ENCODE measurements at regions not wholly inside any gene's neighbourhood (a gene's known extent, or its start where the extent isn't known, plus 50 kb on each side); places are given as distances from the start of the nearest gene placed in this dataset.

DNA sequence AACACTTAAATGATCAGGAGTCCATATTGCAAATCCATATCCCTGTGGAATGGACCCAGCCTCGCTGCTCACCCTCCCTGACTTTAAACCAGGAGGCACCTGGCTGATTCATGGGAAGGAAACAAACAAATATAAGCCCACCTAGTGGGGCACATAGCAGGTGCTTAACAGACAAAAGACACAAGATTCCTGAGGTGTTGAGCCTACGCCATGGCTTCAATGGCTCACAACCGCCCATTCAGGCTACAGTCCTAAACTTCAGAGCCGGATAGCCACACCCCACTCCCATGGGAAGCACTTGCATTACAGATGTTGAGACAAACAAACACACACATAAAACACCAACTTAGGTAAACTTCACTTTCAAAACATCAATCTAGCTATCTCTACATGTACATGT lies 359.9 kb downstream of the ICE1 start:
- TF ChIP-seq EZH2 (IDR thresholded peaks at IDR 0.05; ENCODE audit: borderline replicate concordance, low read length): no peak
- TF ChIP-seq, protein P1, sequence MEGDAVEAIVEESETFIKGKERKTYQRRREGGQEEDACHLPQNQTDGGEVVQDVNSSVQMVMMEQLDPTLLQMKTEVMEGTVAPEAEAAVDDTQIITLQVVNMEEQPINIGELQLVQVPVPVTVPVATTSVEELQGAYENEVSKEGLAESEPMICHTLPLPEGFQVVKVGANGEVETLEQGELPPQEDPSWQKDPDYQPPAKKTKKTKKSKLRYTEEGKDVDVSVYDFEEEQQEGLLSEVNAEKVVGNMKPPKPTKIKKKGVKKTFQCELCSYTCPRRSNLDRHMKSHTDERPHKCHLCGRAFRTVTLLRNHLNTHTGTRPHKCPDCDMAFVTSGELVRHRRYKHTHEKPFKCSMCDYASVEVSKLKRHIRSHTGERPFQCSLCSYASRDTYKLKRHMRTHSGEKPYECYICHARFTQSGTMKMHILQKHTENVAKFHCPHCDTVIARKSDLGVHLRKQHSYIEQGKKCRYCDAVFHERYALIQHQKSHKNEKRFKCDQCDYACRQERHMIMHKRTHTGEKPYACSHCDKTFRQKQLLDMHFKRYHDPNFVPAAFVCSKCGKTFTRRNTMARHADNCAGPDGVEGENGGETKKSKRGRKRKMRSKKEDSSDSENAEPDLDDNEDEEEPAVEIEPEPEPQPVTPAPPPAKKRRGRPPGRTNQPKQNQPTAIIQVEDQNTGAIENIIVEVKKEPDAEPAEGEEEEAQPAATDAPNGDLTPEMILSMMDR (IDR thresholded peaks at IDR 0.05; ENCODE audit: low read length): no peak
- Histone ChIP-seq H2AFZ (ENCODE audit: low read length) (no peak overlapping the region), H3K27me3 (ENCODE audit: insufficient read depth, low read length) (no peaks in the 10 kb centered on the region), H3K4me3 (ENCODE audit: low read depth, low read length, poor library complexity, severe bottlenecking) (no peak overlapping the region), H3K9me3 (ENCODE audit: low read length) (no peaks in the 10 kb centered on the region; the same call in 1 of the 2 replicates), H3K27ac (ENCODE audit: low read depth, low read length, poor library complexity, severe bottlenecking) (no peak overlapping the region), H4K20me1 (ENCODE audit: insufficient read depth, low read length) (no peaks in the 10 kb centered on the region), H3K9ac (ENCODE audit: low read length) (no peak overlapping the region), H3F3A (ENCODE audit: insufficient read depth, low read length) (no peaks in the 10 kb centered on the region), H3K36me3 (ENCODE audit: insufficient read depth, low read length) (no peaks in the 10 kb centered on the region), H3K4me1 (ENCODE audit: insufficient read depth, low read length, severe bottlenecking) (no peaks in the 10 kb centered on the region), H3K4me2 (ENCODE audit: low read length) (no peak overlapping the region), H3K79me2 (ENCODE audit: insufficient read depth, low read length) (no peaks in the 10 kb centered on the region), H3K9me2 (ENCODE audit: low read depth, low read length) (no peaks in the 10 kb centered on the region)

DNA sequence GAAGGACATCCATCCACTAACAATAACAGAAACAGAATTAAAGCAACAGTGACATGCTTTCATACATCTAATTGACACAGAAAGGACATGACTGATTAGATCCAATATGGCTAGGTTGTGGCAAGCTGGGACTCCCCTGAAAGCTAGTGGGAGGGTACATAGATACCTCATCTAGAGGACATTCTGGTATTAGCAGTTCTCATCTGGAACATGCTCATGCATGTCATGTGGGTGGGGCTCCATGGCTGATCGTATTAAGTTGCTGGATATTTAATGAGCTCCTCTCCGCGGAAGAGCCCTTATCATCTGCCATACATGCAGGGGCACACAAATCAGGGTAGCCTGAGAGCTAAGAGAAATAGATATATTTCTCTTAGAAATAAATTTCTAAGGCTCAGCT lies 358.9 kb downstream of the ICE1 start:
- H3K9me2 ChIP-seq (ENCODE audit: low read depth, low read length): no peaks in the 10 kb centered on the region
- TF ChIP-seq, protein P1 (IDR thresholded peaks at IDR 0.05; ENCODE audit: low read length): no peak
- no peak for TF ChIP-seq EZH2 (IDR thresholded peaks at IDR 0.05; ENCODE audit: borderline replicate concordance, low read length)
- H3K79me2 ChIP-seq (ENCODE audit: insufficient read depth, low read length): no peaks in the 10 kb centered on the region
- no peaks in the 10 kb centered on the region for H3F3A ChIP-seq (ENCODE audit: insufficient read depth, low read length)
- no peaks in the 10 kb centered on the region; the same call in 1 of the 2 replicates for H3K9me3 ChIP-seq (ENCODE audit: low read length)
- no peaks in the 10 kb centered on the region for H4K20me1 ChIP-seq (ENCODE audit: insufficient read depth, low read length)
- no peak overlapping the region for H3K4me3 ChIP-seq (ENCODE audit: low read depth, low read length, poor library complexity, severe bottlenecking)
- no peak overlapping the region for H3K4me2 ChIP-seq (ENCODE audit: low read length)
- H2AFZ ChIP-seq (ENCODE audit: low read length): no peak overlapping the region
- no peaks in the 10 kb centered on the region for H3K4me1 ChIP-seq (ENCODE audit: insufficient read depth, low read length, severe bottlenecking)
- no peak overlapping the region for H3K27ac ChIP-seq (ENCODE audit: low read depth, low read length, poor library complexity, severe bottlenecking)
- no peaks in the 10 kb centered on the region for H3K27me3 ChIP-seq (ENCODE audit: insufficient read depth, low read length)
- H3K9ac ChIP-seq (ENCODE audit: low read length): no peak overlapping the region
- H3K36me3 ChIP-seq (ENCODE audit: insufficient read depth, low read length): no peaks in the 10 kb centered on the region

DNA sequence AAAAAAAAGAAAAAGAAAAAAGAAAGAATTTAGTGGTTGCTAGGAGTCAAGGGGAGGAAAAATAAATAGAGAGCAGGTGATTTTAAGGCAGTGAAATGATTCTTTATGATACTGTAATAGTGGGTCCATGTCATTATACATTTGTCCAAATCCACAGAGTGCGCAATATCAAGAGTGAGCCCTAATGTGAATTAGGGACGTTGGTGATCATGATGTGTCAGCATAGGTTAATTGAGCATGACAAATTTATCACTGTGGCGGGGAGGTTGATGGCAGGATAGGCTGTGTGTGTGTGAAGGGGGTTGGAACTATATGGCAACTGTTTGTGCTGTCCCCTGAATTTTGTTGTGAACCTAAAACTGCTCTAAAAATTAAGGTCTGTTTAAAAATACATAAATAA lies 357.8 kb downstream of the ICE1 start:
- Histone ChIP-seq H3K36me3 (ENCODE audit: insufficient read depth, low read length) (no peaks in the 10 kb centered on the region), H3K9ac (ENCODE audit: low read length) (no peak overlapping the region), H3F3A (ENCODE audit: insufficient read depth, low read length) (no peaks in the 10 kb centered on the region), H3K4me2 (ENCODE audit: low read length) (no peak overlapping the region), H3K9me2 (ENCODE audit: low read depth, low read length) (no peaks in the 10 kb centered on the region), H3K79me2 (ENCODE audit: insufficient read depth, low read length) (no peaks in the 10 kb centered on the region), H3K27ac (ENCODE audit: low read depth, low read length, poor library complexity, severe bottlenecking) (no peak overlapping the region), H2AFZ (ENCODE audit: low read length) (no peak overlapping the region), H3K4me3 (ENCODE audit: low read depth, low read length, poor library complexity, severe bottlenecking) (no peak overlapping the region), H3K4me1 (ENCODE audit: insufficient read depth, low read length, severe bottlenecking) (no peaks in the 10 kb centered on the region), H3K27me3 (ENCODE audit: insufficient read depth, low read length) (no peaks in the 10 kb centered on the region), H4K20me1 (ENCODE audit: insufficient read depth, low read length) (no peaks in the 10 kb centered on the region), H3K9me3 (ENCODE audit: low read length) (no peaks in the 10 kb centered on the region)
- TF ChIP-seq, protein P1 (IDR thresholded peaks at IDR 0.05; ENCODE audit: low read length): no peak
- TF ChIP-seq EZH2 (IDR thresholded peaks at IDR 0.05; ENCODE audit: borderline replicate concordance, low read length): no peak
